NCI-H128 (cell line): ENCODE measurements at regions not wholly inside any gene's neighbourhood (a gene's known extent, or its start where the extent isn't known, plus 50 kb on each side); places are given as distances from the start of the nearest gene placed in this dataset.
A peak's percentile ranks its signal among the peaks of the same experiment; 100 is the strongest.

Experiments used
- DNase-seq: peaks from one replicate; lab custom pipeline; 2025; ENCODE audit not compliant: unreplicated experiment; lab: John Stamatoyannopoulos, UW

DNA sequence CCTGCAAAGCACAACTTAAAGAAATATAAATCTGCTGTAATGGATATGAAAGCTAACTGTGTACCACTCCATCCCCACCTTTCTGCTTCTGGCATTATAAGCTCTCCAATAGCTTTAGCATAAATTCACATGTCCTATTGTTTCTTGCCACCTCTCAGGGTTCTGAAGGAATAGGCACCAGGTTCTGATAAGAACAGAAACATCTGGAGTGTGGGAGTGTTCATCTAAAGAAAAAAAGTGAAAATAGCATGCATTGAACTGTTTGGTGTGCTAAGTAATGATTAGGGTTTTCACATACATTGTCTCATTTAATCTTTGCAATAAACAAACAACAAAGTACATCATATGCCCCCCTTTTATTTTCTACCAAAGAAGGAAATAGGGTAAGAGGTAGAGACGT is 72.3 kb downstream of the FAM76B start:
- no peak for DNase-seq

DNA sequence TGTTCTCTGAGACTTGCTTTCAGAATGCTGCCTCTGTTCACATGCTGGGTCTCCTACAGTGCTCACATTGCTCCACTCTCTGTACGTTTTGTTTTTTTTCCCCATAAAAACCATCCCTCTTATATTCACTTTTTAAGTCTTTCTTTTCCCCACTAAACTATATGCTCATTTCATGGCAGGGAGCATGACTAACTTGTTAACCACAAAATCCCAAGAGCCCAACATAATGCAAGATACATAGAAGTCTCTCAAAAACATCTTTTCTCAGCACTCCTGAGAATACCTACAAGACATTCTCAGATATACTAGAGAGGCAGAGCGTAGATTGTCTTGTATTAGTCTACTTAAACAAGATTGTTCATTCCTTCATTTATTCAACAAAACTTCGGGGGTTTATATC is 73.3 kb downstream of the FAM76B start:
- DNase-seq: no peak

DNA sequence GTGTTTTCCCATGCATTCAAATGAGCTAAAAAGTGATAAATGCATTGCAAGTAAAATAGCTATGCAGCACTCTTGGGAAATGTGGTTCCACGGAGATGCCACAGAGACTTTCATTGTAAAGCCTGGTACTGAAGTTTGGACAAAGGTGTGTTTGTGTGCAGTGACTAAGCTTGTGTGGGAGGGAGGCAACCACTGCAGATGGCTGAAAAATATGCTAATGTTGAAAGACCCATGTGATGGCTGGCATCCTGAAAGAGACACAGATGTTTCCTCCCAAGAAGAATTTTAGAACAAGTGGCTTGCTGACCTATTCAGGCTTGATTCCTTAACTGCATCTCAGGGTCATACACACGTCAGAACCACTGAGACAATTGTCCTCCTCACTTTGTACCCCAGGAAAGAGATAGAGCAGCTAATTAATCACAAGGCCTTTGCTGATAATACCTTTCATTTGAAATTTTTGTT is 73.8 kb downstream of the FAM76B start:
- no peak for DNase-seq

DNA sequence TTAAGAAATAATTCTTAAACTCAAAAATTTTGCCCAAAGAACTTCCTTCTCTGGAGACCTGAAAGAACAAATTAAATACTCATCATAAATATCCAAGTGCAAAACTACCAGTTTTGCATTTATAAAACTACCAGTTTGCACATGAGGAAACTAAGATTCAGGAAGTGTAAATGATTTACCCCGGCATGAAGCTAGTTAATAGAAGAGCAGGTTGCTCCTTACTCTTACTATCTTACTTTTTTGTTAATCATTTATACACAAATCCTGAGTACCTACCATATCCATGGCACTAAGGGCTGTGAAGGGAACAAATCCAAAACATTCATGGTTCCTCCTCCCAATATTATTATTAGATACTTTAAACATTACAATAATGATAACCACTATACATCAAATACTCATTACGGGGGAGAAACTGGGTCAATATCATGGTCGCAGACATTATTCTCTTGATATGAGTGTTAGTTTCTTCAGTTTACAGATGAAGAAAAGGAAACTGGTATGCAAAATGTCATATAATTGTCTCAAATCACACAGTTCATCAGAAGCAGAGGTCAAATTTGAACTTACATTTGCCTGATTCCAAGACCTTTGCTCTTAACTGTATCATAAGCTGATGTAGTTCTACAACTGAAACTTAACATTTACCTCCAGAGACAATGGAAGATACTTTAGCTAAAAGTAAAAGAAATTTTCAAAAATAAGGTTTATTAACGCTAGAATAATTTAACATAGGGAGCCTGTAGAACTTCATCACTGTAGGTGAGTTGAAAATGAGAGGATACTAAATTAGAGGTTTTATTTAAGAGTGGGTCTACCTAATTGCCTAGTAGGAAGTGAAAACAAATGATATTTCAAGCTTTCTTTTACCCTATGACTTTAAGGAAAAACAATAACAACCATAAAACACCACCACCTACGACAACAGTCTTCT is 74.5 kb downstream of the FAM76B start:
- no peak for DNase-seq

DNA sequence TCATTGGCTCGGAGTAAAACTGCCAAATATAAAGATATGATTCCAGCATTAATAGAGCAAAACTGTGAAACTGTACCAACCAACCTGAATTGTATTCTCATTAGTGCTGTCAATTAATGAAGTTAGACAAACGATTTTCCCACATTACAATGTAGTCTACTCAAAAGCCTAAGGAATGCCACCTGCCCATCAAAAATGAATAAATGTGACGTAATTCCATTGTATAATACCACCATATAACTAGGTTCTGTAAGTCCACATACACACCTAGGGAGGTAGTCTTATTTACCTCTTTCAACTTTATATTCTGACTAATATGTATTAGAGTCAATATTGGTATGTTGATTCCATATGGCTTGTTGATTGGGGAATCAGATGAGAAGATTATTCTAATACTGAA is 76.2 kb downstream of the FAM76B start:
- no peak for DNase-seq

DNA sequence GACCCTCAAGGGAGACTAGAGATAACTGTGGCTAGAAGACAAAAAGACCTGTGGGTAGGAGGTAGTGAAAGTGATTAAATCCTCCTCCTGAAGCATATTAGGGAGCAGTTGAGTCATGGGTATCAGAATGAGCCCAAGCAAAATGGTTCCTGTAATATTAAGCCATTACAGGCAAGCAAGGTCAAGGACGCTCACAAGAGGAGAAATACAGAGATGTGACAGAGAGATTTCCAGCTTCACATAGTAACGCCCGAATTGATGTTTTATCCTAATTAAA is 77.7 kb downstream of the FAM76B start:
- no peak for DNase-seq

DNA sequence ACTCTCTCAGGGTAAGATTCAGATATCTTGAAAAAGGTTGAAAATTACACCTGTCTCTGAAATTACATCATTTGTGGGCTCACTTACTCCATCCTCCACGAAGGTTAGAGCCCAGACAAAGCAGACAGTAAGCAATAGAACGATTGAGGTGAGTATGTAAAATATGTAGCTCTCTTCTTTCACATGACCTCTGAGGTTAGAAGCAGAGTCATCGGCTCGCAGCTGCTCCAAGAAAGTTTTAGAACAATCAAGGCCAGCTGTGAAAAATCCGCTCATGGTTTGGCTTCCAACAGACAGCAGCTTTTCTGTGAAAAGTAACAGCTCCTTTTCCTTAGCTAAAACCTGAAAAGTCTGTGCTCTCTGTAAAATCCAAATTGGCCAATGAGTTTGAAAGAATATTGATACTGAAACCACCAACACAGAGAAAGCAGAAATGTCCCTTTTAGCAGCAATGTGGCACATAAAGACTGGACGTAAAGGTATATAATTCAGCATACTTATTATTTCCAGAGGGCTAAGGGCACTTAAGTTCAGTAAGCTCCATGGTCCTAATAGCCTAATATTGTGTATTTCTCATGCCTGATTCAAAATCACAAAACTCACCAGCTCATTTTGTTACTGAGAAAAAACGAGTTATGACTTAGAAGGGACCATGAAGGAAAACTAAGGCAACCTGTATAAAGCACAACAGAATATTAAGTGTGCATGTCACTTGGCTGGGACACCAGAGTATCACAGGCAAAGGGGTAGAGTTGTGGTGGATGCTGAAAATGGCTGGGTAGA is 78.2 kb downstream of the FAM76B start:
- no peak for DNase-seq

DNA sequence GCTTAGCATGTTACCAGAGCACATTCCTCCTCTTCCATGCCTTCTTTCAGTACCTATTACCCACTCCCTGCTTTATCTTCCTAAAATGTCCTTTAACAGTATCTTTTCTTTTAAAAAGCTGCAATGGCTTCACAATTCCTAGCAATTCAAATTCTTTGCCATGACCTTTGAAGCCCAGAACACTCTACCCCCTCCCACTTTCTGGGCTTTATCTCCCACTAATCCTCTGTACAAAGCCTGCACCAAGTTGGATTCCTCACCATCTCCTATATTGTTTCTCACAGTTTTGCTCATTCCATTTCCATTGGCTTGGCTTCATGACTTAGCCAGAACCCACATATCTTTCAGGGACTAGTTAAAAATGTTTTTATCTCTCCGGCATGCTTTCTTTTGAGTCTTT is 80.9 kb downstream of the FAM76B start:
- no peak for DNase-seq

DNA sequence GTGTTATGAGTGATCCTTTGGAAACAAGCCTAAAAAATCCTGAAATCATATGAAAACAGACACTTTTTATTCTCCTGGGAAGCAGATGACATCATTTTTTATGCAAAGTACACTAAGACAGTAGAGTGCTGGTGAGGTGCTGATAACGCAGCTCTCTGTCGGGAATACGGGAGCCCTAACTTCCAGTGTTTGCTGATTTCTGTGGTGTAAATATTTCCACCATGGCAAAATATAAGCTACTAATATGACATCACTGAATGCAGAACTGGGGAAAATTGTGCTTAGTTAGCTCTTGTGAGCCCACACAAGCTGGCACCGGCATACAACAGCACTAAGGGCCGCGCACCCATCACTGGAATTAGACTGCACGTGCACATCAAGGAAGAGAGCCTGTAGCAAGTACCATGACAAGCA is 82.6 kb downstream of the FAM76B start:
- no peak for DNase-seq

DNA sequence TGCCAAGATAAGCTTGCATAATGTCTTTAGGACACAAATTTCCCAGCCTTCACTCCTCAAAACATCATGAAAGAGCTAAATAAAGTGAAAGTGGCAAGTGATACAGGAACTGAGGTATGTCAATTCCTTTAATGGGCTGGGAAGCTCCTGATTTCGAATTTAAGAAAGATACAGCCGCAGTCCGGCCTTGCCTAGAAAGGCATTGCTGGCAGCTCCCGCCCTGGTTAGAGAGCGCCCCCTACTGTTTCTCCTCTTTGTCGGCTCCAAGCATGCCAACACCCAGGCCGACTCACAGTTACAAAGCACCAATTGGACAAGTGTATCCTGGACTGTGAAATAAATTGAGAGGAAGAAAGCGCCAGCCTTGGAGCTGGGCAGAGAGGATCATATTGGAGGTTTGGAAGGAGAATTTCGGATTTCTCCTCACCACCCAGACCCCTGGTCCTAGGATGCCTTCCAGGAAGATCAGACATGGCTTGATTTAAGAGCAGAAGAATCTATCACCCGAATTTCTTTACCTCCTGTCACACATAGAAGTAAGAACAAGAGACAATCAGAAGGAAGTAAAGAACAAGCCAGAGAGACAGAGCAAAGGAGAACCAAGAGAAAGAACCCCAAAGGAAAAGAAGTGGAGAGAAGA is 84.0 kb downstream of the FAM76B start:
- peak; percentile 83 for DNase-seq

DNA sequence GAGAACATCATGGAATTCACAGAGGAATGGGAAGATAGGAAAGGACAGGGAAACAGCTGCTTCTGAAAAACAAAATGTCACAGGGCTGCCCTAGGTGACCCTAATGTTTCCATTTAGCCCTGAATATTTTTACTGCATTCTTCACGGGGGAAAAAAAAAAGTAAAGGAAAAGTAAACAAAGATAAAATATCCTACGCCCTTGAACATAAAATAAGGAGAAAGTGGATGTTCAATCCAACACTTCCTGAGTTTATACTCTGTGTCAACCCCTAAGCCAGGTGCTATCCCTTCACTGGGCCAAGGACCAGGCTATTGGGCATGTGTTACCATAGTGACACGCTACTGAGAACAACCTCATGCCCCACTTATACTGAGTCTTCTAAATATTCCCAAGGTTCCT is 84.7 kb downstream of the FAM76B start:
- DNase-seq: no peak

DNA sequence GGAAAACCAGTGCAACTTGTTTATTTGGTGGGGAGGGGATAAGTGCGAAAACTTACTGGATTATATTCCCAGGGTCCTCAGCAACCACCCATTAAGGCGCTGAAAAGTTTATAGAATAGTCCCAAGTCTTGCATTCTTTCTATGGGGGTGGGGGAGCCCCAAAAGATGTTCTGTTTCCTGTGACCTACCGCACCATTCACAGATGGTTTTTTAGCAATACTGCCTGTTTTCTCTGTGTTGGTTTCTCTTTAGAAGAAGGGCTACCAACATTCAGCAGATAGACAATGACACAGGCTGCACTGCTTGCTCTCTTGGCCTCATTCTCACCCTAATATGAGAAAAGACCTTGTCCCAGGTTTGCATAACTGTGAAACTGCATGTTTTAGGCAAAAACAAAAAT is 86.5 kb downstream of the FAM76B start:
- DNase-seq: no peak

DNA sequence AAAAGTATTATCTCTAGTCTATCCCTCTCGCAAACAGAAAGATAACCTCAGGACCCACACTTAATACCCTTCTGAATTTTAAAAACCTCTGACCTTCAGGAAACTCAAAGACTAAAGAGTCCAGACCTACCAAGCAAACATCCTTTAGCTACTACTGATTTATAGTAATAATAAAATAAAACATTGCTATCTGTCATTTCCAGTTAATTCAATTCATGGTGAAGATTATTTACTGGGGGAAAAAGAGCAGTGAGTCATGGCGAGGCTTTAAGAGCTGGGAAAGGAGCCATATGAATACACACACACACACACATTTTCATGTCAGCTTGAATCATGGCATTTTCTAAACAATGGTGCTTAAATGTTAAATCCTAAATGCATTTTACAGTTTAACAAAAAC is 87.1 kb downstream of the FAM76B start:
- DNase-seq: no peak

DNA sequence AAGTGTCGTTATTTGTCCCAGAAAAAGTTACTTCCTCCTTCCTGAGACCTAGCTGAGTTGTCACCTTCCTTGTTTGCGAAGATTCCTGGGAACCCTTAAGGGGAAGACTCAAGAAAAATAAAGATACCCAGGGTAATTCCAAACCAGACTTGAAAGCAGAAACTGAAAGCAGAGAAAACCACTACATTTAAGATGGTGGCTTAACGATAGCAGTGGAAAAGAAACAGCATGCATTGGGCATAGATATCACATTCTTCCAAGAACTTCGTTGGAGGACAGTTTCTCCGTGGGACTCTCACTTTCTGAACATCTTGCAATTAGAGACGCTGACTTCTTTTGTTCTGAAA is 89.1 kb downstream of the FAM76B start:
- no peak for DNase-seq

DNA sequence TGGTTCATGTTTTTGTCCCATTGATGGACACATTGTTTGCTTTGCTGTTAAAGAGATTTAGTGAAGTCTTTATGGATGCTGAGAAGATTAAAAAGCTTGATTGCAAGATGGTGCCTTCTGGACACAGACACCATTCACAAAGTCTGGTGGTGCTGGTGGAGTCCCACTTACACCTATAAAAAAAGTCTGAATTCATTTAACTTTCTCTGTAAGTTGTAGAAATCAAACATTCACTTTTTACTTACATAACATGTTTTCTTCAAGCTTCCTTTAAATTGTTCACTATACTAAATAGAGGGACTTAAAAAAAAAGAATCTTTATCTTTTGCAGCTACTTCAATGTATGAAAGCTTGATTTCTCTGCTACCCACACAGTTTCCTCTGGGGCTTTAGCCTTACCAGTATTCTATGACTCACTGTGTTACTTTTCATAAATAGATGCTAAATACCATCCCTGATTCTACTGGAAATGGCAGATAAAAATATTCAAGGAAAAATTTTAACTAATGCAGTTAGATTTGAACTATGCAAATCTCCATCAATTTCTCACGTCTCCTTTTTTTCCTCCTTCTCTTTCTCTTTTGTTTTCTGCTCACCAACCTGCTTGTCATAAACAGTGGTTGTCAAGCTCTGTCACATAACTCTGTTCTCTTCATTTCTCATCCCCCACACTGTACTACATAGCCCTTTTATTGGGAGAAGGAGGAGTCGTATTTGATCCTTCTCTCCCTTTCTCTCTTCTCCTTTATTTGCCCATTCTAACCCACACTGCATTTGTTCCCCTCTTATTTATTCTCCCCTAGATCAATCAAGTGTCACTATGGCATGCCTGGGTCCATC is 89.7 kb downstream of the FAM76B start:
- DNase-seq: no peak

DNA sequence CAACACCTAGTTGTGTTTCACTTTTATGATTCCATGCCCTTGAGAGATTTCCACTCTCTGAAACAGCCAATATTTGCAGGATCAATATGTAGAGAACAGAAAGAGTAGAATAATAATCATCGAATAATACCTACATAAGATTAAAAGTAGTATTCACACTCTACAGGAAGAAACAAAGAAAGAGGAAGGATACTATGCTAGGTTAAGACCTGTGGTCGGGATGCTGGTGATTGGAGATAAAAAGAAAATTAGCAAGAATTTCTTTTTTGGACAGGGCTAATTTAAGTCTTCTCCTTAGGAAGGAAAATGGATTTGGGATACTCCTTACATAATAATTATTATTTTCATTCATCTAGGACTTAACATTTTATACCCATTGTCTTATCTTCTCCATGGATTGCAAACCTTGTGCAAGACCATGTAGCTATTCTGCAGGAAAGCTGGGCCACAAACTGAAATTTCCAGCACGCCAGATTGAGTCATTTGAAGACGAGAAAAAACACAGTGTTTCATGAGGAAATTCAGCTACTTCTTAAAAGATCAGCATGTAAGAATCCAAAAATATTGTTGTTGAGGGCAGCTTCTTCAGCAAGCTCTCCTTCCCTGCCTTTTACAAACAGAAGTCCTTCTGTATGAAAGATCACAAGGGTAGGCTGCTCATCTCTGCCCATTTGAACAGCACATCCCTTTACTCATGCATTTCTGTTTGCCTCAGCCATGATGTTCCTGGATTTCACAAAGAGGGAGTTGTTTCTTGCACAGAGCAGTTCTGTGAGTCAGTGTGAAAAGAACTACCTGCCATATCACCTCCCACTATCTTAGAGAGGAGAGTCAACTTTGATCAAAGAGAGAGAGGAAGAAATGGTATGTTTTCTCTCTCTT is 90.7 kb downstream of the FAM76B start:
- DNase-seq: no peak

DNA sequence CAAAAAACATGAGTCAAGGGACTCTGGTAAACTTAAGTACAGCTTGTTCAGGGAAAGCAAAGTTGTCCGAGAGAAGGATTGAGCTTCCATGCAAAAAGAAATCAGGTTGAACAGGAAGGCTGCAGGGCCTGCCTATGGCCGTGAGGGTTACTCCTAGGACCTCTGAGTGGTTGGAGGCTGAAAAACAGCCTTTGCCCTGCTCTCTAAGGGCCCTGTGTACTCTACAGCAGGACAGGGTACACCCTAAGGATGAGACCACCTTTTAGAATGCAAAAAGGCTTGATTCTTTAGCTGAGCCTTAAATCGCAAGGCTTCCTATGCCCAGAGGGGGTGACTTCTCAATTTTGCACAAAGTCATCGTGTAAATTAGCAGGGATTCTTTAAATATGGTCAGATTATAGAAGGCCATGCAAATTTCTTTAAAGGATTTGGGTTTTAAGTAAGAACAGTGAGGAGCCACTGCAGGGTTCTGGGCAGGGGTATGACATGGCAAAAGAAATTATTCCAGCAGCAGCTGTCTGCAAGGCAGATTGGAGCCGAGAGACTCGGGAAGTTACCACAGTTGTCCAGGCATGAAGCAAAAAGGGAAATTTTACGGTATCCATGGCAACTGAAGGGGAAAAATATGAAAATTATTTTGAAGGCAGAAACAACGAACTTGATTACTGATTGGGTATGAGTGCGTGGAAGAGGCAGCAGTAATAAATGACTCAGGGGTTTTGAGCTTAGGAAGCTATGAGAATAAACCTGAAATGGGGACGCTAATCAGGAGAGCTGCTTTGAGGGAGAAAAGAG is 91.8 kb downstream of the FAM76B start:
- no peak for DNase-seq

DNA sequence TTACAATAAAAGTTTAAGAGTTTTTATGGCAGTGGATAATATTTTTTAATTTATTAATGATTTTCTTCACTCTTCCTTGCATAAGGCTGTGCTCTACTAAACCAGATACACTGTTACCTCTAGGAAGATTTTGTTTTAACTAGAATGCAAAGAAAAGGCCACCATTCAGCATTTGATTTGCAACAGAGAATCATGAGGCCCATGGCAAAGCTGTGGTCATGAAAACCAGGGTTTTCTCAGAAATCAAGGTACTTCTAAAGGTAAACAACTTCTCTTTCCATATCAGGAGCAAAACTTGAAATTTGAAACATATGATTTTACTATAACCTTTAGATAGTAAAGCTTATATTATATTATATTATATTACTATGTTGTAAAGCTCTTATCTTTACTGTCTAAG is 94.4 kb downstream of the FAM76B start:
- no peak for DNase-seq

DNA sequence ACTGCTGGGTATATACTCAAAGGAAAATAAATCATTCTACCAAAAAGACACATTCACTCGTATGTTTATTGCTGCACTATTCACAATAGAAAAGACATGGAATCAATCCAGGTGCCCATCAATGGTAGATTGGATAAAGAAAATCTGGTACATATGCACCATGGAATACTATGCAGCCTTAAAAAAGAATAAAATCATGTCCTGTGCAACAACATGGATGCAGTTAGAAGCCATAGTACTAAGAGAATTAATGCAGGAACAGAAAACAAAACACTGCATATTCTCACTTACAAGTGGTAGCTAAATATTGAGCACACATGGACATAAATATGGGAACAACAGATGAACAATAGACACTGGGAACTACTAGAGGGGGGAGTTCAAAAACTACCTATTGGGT is 96.3 kb downstream of the FAM76B start:
- no peak for DNase-seq
